AG10803 (cell line): ENCODE measurements at regions not wholly inside any gene's neighbourhood (a gene's known extent, or its start where the extent isn't known, plus 50 kb on each side); places are given as distances from the start of the nearest gene placed in this dataset.

ENCODE experiments used
- DNase-seq: peaks from one replicate; pipeline ENCODE4 v3.0.0; 2010; ENCODE audit warnings: low read depth
- H3K4me3 ChIP-seq: 2 replicates; pipeline ENCODE4 v1.5.1; 2011; ENCODE audit warnings: mild to moderate bottlenecking, low read length, control low read depth
- CTCF ChIP-seq: conservative IDR thresholded peaks from 2 replicates; pipeline ENCODE4 v1.5.1; 2011; ENCODE audit warnings: mild to moderate bottlenecking, low read length, control low read depth, inconsistent platforms

DNA sequence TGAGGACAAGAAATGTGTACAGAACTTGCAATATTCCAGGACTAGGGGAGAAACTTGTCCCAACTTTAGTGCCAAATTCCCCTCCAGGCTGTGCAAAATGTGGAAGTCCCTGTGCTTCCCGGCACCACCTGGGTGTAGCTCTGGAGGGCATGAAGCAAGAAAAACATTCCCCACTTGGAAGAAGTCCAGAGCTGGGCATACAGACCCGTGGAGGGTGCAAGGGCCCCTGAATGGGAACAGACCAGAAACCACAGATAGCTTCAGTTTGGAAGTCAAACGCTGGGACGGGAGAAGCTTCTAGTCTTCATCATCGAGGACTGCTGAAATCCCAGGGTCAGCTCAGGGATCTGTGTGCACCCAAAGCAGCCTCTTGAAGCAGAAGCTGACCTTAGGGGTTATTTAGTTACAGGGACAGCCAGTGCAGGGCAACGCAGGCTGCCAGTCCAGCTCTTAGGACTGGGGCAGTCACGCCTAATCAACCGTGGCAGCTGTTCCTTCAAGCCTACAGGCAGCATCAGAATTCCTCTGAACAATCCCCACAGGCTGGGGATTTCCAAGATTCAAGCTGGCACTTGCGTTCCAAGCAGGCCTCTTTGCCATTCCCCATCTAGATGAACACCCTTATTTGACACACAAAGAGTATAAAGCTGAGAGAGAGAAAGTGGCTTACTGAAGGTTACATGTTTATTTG, 269.4 kb downstream of the LOXHD1 start:
- DNase-seq, result no peak

GRCh38 chr18:46388286-46388685, 268.7 kb downstream of the LOXHD1 start:
- no peak for DNase-seq
- H3K4me3 ChIP-seq, result no peak overlapping the region
- no peak for TF ChIP-seq CTCF

More for the DNA sequence above, 269.4 kb downstream of the LOXHD1 start:
- H3K4me3 ChIP-seq, result no peak overlapping the region
- TF ChIP-seq CTCF, result no peak

GRCh38 chr18:46392576-46392975, 264.4 kb downstream of the LOXHD1 start:
- no peak overlapping the region for H3K4me3 ChIP-seq
- TF ChIP-seq CTCF, result no peak
- DNase-seq, result no peak

DNA sequence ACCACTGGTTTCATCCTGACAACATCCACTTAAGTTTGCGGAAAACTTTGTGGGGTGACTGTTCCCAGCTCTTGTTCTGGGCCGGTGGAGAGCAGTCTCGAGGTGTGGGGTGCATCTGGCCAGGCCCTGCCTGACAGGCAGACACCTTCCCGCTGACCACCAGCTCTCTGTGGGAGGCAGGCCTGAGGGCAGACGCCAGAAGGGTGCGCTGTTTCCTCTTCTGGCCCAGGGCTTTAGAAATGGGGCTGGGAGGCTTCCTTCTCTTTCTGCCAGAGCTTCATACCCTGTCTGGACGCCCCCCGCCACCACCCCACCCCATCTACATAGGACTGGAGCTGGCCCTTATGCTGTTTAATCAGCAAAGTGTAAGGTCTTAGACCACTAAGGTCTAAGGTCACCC, 263.8 kb downstream of the LOXHD1 start:
- TF ChIP-seq CTCF, result no peak
- H3K4me3 ChIP-seq, result no peak overlapping the region
- no peak for DNase-seq

- H3K4me3 ChIP-seq, result no peak overlapping the region
- DNase-seq, result no peak
- no peak for TF ChIP-seq CTCF
Measured at GRCh38 chr18:46393961-46394360, 263.1 kb downstream of the LOXHD1 start.

DNA sequence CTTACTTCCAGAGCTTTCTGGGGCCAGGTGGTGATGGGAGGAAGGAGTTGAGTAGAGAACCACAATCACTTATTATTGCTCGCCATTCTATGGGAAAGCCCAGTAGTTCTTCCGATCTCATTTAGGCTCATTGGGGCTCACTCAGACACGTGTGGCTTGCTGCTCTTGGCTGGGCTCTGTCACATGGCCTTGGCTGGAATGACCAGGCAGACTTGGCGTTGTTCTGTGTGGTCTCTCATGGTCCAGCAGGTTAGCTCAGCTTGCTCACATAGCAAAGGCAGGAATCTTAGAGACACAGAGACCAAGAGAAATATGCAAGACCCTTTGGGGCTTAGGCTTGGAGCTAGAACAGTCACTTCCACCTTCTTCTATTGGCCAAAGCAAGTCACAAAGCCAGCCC, 261.2 kb downstream of the LOXHD1 start:
- no peak for TF ChIP-seq CTCF
- no peak overlapping the region for H3K4me3 ChIP-seq
- no peak for DNase-seq

- no peak for DNase-seq
- H3K4me3 ChIP-seq, result no peak overlapping the region
- TF ChIP-seq CTCF, result no peak
Measured at GRCh38 chr18:46397174-46397573, 259.8 kb downstream of the LOXHD1 start.
